NCI-H2081 treated with DMSO at 0.1 percent for 48 hours (cell line): ENCODE measurements at regions not wholly inside any gene's neighbourhood (a gene's known extent, or its start where the extent isn't known, plus 50 kb on each side); places are given as distances from the start of the nearest gene placed in this dataset.

Source experiments
- DNase-seq: peaks from one replicate; lab custom pipeline; 2025; lab: John Stamatoyannopoulos, UW

- no peak for DNase-seq
Observed at GRCh38 chr4:3715855-3716630, 50.1 kb upstream of the ADRA2C start.

GRCh38 chr4:3715061-3715854 lies 50.9 kb upstream of the ADRA2C start:
- DNase-seq: no peak

GRCh38 chr4:3714642-3715001 lies 51.6 kb upstream of the ADRA2C start:
- no peak for DNase-seq

GRCh38 chr4:3713817-3714641 lies 52.2 kb upstream of the ADRA2C start:
- no peak for DNase-seq

- DNase-seq: no peak
Observed at GRCh38 chr4:3713346-3713745, 52.8 kb upstream of the ADRA2C start.

- DNase-seq: no peak
Observed at GRCh38 chr4:3712936-3713335, 53.2 kb upstream of the ADRA2C start.

- no peak for DNase-seq
Observed at GRCh38 chr4:3712112-3712805, 53.9 kb upstream of the ADRA2C start.

- no peak for DNase-seq
Observed at GRCh38 chr4:3711183-3712111, 54.7 kb upstream of the ADRA2C start.

GRCh38 chr4:3710451-3711182 lies 55.6 kb upstream of the ADRA2C start:
- no peak for DNase-seq

GRCh38 chr4:3709846-3710441 lies 56.2 kb upstream of the ADRA2C start:
- no peak for DNase-seq

- DNase-seq: no peak
Observed at GRCh38 chr4:3709061-3709845, 56.9 kb upstream of the ADRA2C start.

- no peak for DNase-seq
Observed at GRCh38 chr4:3708611-3709010, 57.6 kb upstream of the ADRA2C start.

GRCh38 chr4:3708103-3708510 lies 58.1 kb upstream of the ADRA2C start:
- DNase-seq: no peak

- DNase-seq: no peak
Observed at GRCh38 chr4:3707423-3708102, 58.6 kb upstream of the ADRA2C start.

GRCh38 chr4:3706565-3707422 lies 59.4 kb upstream of the ADRA2C start:
- no peak for DNase-seq

GRCh38 chr4:3706111-3706511 lies 60.1 kb upstream of the ADRA2C start:
- DNase-seq: no peak

GRCh38 chr4:3705236-3705987 lies 60.8 kb upstream of the ADRA2C start:
- DNase-seq: no peak
